ENCODE measurements at regions not wholly inside any gene's neighbourhood (a gene's known extent, or its start where the extent isn't known, plus 50 kb on each side); places are given as distances from the start of the nearest gene placed in this dataset.

GRCh38 chr2:2830576-2830975 is 499.5 kb upstream of the MYT1L start:
- TF ChIP-seq CTCF (IDR thresholded peaks at IDR 0.05) (no peak), POLR2A (IDR thresholded peaks at IDR 0.05) (no peak)

All from suprapubic skin (tissue), 3 donors.